ENCODE measurements at regions not wholly inside any gene's neighbourhood (a gene's known extent, or its start where the extent isn't known, plus 50 kb on each side); places are given as distances from the start of the nearest gene placed in this dataset.

- no peak for DNase-seq (ENCODE audit: insufficient read length)
- FAIRE-seq, result no peak
- TF ChIP-seq POLR2A (IDR thresholded peaks at IDR 0.05; ENCODE audit: low read depth, low read length) (no peak), TAF1 (IDR thresholded peaks at IDR 0.05; ENCODE audit: borderline replicate concordance, low read depth, low read length) (no peak), POLR2AphosphoS5 (IDR thresholded peaks at IDR 0.05; ENCODE audit: low read depth, low read length) (no peak)
These were observed 281.2 kb downstream of the QDPR start for GRCh38 chr4:17230727-17231126.

GRCh38 chr4:17220816-17221215, 291.1 kb downstream of the QDPR start:
- FAIRE-seq, result no peak

GRCh38 chr4:17218786-17219185, 293.1 kb downstream of the QDPR start:
- DNase-seq (ENCODE audit: insufficient read length) (no peak), FAIRE-seq (no peak)
- no peak for TF ChIP-seq POLR2A (IDR thresholded peaks at IDR 0.05; ENCODE audit: low read depth, low read length)
- no peak for TF ChIP-seq TAF1 (IDR thresholded peaks at IDR 0.05; ENCODE audit: borderline replicate concordance, low read depth, low read length)
- TF ChIP-seq POLR2AphosphoS5 (IDR thresholded peaks at IDR 0.05; ENCODE audit: low read depth, low read length), result no peak

More at GRCh38 chr4:17220816-17221215, 291.1 kb downstream of the QDPR start:
- no peak for DNase-seq (ENCODE audit: insufficient read length)
- no peak for TF ChIP-seq POLR2AphosphoS5 (IDR thresholded peaks at IDR 0.05; ENCODE audit: low read depth, low read length)
- no peak for TF ChIP-seq TAF1 (IDR thresholded peaks at IDR 0.05; ENCODE audit: borderline replicate concordance, low read depth, low read length)
- no peak for TF ChIP-seq POLR2A (IDR thresholded peaks at IDR 0.05; ENCODE audit: low read depth, low read length)

- DNase-seq (ENCODE audit: insufficient read length) (no peak), FAIRE-seq (no peak)
These were observed 304.8 kb downstream of the QDPR start for GRCh38 chr4:17206829-17207801.

GRCh38 chr4:17204908-17205307, 306.5 kb upstream of the LDB2 start:
- FAIRE-seq, result no peak
- DNase-seq (ENCODE audit: insufficient read length), result no peak
- TF ChIP-seq POLR2A (IDR thresholded peaks at IDR 0.05; ENCODE audit: low read depth, low read length) (no peak), POLR2AphosphoS5 (IDR thresholded peaks at IDR 0.05; ENCODE audit: low read depth, low read length) (no peak)

More at GRCh38 chr4:17206829-17207801, 304.8 kb downstream of the QDPR start:
- TF ChIP-seq POLR2A (IDR thresholded peaks at IDR 0.05; ENCODE audit: low read depth, low read length), result no peak
- no peak for TF ChIP-seq TAF1 (IDR thresholded peaks at IDR 0.05; ENCODE audit: borderline replicate concordance, low read depth, low read length)
- no peak for TF ChIP-seq POLR2AphosphoS5 (IDR thresholded peaks at IDR 0.05; ENCODE audit: low read depth, low read length)

GRCh38 chr4:17203797-17204196, 305.4 kb upstream of the LDB2 start:
- no peak for FAIRE-seq
- no peak for DNase-seq (ENCODE audit: insufficient read length)
- TF ChIP-seq POLR2A (IDR thresholded peaks at IDR 0.05; ENCODE audit: low read depth, low read length) (no peak), TAF1 (IDR thresholded peaks at IDR 0.05; ENCODE audit: borderline replicate concordance, low read depth, low read length) (no peak), POLR2AphosphoS5 (IDR thresholded peaks at IDR 0.05; ENCODE audit: low read depth, low read length) (no peak)

- FAIRE-seq, result no peak
- DNase-seq (ENCODE audit: insufficient read length), result no peak
- TF ChIP-seq POLR2AphosphoS5 (IDR thresholded peaks at IDR 0.05; ENCODE audit: low read depth, low read length) (no peak), POLR2A (IDR thresholded peaks at IDR 0.05; ENCODE audit: low read depth, low read length) (no peak), TAF1 (IDR thresholded peaks at IDR 0.05; ENCODE audit: borderline replicate concordance, low read depth, low read length) (no peak)
These were observed 298.6 kb upstream of the LDB2 start for GRCh38 chr4:17197070-17197469.

GRCh38 chr4:17195461-17196275, 297.2 kb upstream of the LDB2 start:
- DNase-seq (ENCODE audit: insufficient read length), result no peak
- TF ChIP-seq TAF1 (IDR thresholded peaks at IDR 0.05; ENCODE audit: borderline replicate concordance, low read depth, low read length) (no peak), POLR2A (IDR thresholded peaks at IDR 0.05; ENCODE audit: low read depth, low read length) (no peak), POLR2AphosphoS5 (IDR thresholded peaks at IDR 0.05; ENCODE audit: low read depth, low read length) (no peak)
- no peak for FAIRE-seq

- TF ChIP-seq POLR2AphosphoS5 (IDR thresholded peaks at IDR 0.05; ENCODE audit: low read depth, low read length) (no peak), POLR2A (IDR thresholded peaks at IDR 0.05; ENCODE audit: low read depth, low read length) (no peak), TAF1 (IDR thresholded peaks at IDR 0.05; ENCODE audit: borderline replicate concordance, low read depth, low read length) (no peak)
These were observed 296.1 kb upstream of the LDB2 start for GRCh38 chr4:17194586-17194985.

GRCh38 chr4:17189759-17190158, 291.3 kb upstream of the LDB2 start:
- no peak for TF ChIP-seq POLR2A (IDR thresholded peaks at IDR 0.05; ENCODE audit: low read depth, low read length)
- no peak for TF ChIP-seq POLR2AphosphoS5 (IDR thresholded peaks at IDR 0.05; ENCODE audit: low read depth, low read length)
- no peak for TF ChIP-seq TAF1 (IDR thresholded peaks at IDR 0.05; ENCODE audit: borderline replicate concordance, low read depth, low read length)
- DNase-seq (ENCODE audit: insufficient read length), result no peak
- no peak for FAIRE-seq

More at GRCh38 chr4:17194586-17194985, 296.1 kb upstream of the LDB2 start:
- FAIRE-seq (no peak), DNase-seq (ENCODE audit: insufficient read length) (no peak)

- DNase-seq (ENCODE audit: insufficient read length) (no peak), FAIRE-seq (no peak)
These were observed 290.9 kb upstream of the LDB2 start for GRCh38 chr4:17189401-17189720.

More at GRCh38 chr4:17189401-17189720, 290.9 kb upstream of the LDB2 start:
- TF ChIP-seq POLR2A (IDR thresholded peaks at IDR 0.05; ENCODE audit: low read depth, low read length), result no peak
- no peak for TF ChIP-seq TAF1 (IDR thresholded peaks at IDR 0.05; ENCODE audit: borderline replicate concordance, low read depth, low read length)
- TF ChIP-seq POLR2AphosphoS5 (IDR thresholded peaks at IDR 0.05; ENCODE audit: low read depth, low read length), result no peak

Measured in GM12892 (cell line).